Transverse colon (tissue), 3 donors: ENCODE measurements at regions not wholly inside any gene's neighbourhood (a gene's known extent, or its start where the extent isn't known, plus 50 kb on each side); places are given as distances from the start of the nearest gene placed in this dataset.

Experiments
- EP300 ChIP-seq: sonication (generic); formaldehyde crosslinking; IDR thresholded peaks from one replicate; pipeline ENCODE4 v1.6.1; 2017; ENCODE audit warnings: antibody characterized with exemption, low read depth
- POLR2A ChIP-seq: fragments of 450-650 bp; IDR thresholded peaks from one replicate; pipeline ENCODE4 v1.6.1; 2016; ENCODE audit warnings: antibody characterized with exemption, mild to moderate bottlenecking, moderate library complexity
- TF ChIP-seq, protein P1 (sequence below), 5 experiments: fragments of 200-600 bp in 3 of 5; fragments of 450-650 bp in 2 of 5; sonication (generic) in 3 of 5; IDR thresholded peaks; 1 replicate in 2 of 5; 2 replicates in 3 of 5; pipeline ENCODE4 v1.5.1; 2016 to 2017; ENCODE audit warnings: antibody characterized with exemption in 5 of 5, inconsistent platforms in 3 of 5, mild to moderate bottlenecking in 2 of 5, moderate library complexity in 1 of 5

DNA sequence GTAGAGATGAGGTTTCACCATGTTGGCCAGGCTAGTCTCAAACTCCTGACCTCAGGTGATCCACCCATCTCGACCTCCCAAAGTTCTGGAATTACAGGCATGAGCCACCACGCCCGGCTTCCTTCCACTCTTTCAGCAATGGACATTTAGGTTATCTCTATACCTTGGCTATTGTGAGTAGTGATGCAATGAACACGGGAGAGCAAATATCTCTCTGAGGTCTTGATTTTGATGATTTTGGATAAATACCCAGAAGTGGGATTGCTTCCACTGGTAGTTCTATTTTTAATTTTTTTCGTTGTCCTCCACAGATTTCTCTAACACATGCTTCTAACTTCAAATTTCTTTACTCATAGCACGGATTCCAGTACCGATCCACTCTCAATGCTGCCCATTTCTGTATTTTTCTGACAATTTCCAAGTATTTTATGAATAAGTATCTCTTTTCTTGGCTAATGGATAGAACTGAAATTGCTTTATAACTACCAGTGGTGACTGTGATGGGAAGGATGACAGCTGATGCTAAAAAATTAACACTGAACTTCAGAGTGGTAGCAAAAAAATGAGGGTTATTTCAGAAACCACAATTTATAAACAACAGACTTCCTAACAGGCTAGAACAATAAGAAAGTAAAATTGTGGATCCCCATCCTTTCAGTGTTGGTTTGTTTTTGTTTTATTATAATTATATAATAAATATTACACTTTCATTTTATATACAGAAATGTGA is 327.5 kb upstream of the RUNX1 start:
- TF ChIP-seq, protein P1, sequence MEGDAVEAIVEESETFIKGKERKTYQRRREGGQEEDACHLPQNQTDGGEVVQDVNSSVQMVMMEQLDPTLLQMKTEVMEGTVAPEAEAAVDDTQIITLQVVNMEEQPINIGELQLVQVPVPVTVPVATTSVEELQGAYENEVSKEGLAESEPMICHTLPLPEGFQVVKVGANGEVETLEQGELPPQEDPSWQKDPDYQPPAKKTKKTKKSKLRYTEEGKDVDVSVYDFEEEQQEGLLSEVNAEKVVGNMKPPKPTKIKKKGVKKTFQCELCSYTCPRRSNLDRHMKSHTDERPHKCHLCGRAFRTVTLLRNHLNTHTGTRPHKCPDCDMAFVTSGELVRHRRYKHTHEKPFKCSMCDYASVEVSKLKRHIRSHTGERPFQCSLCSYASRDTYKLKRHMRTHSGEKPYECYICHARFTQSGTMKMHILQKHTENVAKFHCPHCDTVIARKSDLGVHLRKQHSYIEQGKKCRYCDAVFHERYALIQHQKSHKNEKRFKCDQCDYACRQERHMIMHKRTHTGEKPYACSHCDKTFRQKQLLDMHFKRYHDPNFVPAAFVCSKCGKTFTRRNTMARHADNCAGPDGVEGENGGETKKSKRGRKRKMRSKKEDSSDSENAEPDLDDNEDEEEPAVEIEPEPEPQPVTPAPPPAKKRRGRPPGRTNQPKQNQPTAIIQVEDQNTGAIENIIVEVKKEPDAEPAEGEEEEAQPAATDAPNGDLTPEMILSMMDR (IDR thresholded peaks at IDR 0.05) = no peak
- no peak for TF ChIP-seq POLR2A
- TF ChIP-seq EP300 = no peak
